Neural progenitor cell (in vitro differentiated cells): ENCODE measurements at regions not wholly inside any gene's neighbourhood (a gene's known extent, or its start where the extent isn't known, plus 50 kb on each side); places are given as distances from the start of the nearest gene placed in this dataset.

Experiments
- EZH2 ChIP-seq: fragments of 200-600 bp; sonication (generic); IDR thresholded peaks from 2 replicates; pipeline ENCODE4 v1.6.1; 2017; ENCODE audit warnings: antibody characterized with exemption, mild to moderate bottlenecking, moderate library complexity
- TF ChIP-seq, protein P1 (sequence below): fragments of 200-600 bp; sonication (generic); IDR thresholded peaks from 2 replicates; pipeline ENCODE4 v1.5.1; 2017; ENCODE audit warnings: antibody characterized with exemption, mild to moderate bottlenecking

DNA sequence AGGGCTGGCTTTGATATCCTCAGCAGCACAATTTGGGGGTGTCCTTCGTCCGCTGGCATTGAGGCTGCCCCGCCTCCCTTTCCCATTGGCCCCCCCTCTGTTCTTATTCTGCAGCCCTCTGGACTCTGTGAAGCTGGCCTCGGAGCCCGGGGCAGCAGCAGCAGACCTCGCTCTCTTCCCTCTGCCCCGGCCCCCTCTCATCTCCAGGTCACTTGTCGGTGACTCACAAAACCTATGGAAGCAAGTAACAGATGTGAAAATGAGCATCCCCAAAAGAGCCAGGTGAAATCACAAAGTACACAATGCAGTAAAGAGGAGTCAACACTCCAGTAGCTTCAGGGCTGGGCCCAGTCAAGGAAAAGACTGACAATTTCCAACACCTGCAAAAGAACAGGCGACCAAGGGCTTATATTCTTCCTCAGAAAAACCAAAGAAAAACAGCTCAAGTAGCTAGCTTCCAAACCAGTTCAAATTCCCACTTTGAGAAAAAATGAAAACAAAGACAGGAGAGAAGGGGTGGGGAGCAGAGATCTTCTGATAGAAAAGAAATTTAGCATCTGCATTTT is 97.5 kb downstream of the ZNF608 start:
- TF ChIP-seq, protein P1, sequence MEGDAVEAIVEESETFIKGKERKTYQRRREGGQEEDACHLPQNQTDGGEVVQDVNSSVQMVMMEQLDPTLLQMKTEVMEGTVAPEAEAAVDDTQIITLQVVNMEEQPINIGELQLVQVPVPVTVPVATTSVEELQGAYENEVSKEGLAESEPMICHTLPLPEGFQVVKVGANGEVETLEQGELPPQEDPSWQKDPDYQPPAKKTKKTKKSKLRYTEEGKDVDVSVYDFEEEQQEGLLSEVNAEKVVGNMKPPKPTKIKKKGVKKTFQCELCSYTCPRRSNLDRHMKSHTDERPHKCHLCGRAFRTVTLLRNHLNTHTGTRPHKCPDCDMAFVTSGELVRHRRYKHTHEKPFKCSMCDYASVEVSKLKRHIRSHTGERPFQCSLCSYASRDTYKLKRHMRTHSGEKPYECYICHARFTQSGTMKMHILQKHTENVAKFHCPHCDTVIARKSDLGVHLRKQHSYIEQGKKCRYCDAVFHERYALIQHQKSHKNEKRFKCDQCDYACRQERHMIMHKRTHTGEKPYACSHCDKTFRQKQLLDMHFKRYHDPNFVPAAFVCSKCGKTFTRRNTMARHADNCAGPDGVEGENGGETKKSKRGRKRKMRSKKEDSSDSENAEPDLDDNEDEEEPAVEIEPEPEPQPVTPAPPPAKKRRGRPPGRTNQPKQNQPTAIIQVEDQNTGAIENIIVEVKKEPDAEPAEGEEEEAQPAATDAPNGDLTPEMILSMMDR: no peak
- no peak for TF ChIP-seq EZH2
